HG03469 (cell line): ENCODE measurements at regions not wholly inside any gene's neighbourhood (a gene's known extent, or its start where the extent isn't known, plus 50 kb on each side); places are given as distances from the start of the nearest gene placed in this dataset.

Experiments used
- ATAC-seq: cut with Tn5 transposase; IDR thresholded peaks from one replicate; pipeline ENCODE4 v1.9.1; 2021; ENCODE audit warnings: mild to moderate bottlenecking, moderate library complexity, moderate number of reproducible peaks; ENCODE audit not compliant: unreplicated experiment

DNA sequence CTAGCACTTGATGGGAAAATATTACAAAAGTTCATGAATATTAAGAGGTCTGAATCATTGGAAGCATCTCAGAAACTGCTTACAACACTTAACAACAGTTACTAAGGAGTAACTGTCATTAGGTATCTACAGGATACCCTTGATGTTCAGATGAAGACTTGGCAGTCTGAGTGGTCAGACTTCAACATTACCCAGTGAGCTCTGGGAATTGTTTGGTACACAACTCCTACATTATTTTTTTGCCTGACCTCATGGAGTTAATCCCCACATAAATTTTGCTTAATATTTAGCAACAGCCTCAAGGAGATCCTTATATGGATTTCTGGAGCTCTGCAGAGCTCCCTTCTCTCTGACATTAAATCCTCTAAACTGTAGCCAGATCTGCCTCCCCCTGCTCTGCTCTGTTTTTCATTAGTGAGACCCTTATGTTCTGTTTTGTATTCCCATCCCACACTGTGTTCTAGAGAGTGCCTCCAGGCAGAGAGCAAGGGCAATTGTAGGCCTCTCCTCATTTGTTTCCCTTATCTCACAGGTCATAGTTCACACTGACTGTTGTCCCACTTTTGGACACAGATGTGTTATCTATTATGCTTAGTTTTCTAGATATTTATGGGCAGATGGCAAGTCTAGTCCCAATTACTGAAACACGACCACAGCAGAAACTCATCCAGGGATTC, 368.8 kb downstream of the GASK1B start:
- ATAC-seq: no peak

DNA sequence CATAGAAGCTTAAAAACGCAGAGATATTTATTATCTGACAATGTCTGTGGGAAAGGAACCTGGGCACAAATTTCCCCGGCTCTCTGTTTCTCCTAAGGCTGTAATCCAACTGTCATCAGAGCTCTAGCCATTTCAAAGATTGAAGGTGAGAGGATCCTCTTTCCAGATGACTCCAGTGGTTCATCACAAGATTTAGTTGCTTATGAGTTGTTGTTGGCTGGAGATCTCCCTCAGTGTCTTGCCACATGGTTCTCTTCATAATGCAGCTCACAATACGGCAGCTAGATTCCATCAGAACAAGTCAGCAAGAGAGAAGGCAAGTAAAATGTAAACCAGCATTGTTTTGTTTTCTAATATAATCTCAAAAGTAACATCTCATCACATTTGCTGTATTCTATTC, 369.4 kb downstream of the GASK1B start:
- ATAC-seq: no peak

DNA sequence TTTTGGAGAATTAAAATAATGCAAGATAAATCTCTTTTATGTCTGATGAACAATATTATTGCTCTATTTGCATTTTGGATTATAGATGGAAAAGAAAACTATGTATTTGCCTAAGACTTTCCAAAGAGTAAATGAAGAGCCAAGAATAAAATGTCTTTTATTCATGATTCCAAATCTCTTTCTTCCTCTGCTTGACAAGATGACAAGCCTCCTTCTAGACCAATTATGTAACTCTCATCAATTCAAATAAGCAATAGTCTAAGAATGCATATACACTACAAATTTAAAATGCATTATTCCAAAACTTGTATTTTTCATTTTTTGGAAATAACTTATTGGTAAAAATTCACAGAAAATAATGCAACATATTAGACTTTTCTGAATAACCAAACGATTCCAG, 377.3 kb downstream of the GASK1B start:
- no peak for ATAC-seq

DNA sequence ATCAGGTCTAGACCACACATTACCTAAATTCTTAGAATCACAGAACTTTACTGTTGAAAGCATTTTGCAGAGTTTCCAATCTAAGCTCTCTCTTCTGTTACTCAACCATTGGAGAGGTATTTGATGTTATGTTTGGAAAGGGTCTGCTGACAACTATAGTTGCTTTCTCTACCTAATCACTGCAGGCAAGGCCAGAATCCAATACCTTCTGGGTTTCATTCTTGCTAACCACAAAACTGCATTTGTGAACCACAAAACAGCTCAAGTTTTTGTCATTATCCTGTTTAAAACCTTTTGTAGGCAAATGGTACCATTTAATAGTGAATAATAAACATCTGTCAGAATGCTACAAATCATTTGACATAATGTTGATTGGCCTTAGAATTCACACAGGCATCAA, 380.1 kb downstream of the GASK1B start:
- ATAC-seq: no peak

DNA sequence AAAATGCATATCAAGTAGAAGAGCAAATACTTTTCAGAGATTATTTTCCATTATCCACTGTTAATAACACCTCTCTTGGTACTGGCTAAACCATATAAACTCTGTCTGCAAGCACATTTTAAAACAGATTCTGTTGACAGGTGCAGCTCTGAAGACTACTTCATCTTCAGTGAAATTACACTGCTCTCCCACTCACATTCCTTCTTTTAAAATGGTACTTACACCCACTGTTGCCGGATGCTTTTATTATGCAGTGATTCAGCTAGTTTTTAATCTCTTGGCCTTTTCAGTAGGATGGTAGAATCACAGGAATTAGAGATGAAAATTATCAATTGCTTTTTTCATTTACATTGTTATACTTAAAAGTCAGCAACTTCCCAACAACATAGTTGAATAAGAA, 381.6 kb downstream of the GASK1B start:
- ATAC-seq: no peak

DNA sequence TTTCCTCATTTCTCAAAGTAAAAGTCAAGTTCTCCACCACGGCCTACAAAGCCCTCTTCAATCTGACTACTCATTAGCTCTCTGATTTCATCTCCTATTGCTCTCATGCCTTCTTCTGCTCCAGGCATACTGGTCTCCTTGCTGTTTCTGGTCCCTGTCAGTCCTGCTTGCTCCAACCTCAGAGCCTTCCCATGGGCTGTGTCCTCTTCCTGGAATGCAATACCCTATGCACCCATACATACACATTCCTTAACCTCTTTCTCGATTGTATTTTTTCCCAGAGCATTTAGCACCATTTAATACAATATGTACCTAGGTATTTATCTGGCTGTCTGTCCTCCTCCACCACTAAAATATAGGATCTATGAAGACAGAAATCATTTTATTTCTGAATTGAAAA, 385.2 kb downstream of the GASK1B start:
- ATAC-seq: no peak

DNA sequence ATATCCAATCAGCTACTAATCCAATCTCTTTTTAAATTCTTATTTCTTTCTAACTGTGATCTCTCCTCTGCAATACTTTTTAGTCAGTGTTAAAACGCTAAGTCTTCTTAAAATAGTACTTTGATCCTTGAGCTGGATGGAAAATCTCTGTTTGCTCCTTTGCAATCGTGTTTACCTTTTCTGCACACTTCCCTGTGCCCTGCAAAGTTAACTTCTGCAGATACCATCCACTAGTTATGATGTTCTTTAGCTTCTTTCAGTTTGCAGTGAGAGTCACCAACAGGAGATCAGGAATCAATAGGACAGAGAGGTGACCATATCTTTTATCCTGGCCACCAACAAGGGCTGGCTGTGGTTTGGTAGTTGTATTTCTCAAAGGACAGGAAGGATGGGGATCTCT, 391.5 kb downstream of the GASK1B start:
- ATAC-seq: no peak

DNA sequence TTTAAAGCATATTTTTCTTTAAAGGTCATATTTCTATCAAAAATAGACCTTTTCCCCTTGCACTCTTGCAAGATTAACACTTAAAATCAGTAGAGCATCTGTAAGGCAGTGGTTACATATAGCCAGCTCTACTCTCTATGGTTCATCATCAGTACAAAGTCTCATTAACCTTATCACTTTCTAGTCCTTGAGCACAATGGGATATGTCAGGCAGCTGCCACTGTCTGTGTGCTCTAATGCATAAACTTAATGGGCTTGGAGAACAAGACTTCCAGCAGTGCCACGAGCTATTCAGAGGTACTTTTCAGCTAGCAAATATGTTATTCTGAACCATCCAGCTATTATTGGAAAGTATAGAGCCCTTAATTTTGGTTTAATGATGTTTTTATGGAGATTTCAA, 393.7 kb downstream of the GASK1B start:
- ATAC-seq: no peak

DNA sequence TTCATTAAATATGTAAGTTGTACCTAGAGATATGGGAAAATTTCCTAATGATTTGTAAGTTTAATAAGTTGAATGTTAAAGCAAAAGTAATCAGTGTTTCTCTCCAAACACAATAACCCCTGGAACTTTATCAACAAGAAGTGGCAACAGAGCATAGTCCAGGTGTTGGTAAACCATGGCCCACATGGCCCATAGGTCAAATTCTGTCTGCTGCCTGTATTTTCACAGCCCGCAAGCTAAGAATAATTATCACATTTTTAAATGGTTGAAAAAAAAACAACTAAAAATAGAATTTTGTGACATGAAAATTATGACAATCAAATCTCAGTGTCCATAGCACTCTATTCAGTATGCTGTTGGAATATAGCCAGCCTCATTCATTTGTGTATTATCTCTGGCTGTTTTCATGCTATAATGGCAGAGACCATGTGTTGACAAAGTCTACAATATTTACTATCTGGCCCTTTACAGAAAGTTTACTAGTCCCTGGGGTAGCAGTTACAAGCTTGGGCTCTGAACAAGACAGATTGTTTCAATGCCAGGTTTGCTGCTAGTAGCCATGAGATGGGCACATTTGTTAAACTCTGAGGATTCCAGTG, 395.8 kb downstream of the GASK1B start:
- no peak for ATAC-seq

DNA sequence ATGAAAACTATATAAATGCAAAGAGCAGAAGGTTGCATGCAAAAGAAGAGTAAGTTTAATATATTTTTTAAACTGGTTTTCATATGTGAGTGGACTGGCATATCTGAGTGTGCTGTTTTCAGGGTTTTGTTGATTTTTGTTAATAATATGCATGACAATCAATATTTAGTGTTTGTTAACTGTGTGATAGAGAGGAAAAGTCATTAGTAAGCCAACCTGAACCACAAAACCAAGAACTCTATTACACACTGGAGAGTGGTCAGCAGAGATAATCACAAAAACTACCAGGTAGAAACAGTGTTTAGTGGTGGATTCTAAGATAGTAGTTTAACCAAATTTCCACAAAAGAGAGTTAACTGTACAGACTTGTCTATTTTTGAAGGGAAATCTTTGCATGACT, 396.9 kb downstream of the GASK1B start:
- ATAC-seq: no peak

DNA sequence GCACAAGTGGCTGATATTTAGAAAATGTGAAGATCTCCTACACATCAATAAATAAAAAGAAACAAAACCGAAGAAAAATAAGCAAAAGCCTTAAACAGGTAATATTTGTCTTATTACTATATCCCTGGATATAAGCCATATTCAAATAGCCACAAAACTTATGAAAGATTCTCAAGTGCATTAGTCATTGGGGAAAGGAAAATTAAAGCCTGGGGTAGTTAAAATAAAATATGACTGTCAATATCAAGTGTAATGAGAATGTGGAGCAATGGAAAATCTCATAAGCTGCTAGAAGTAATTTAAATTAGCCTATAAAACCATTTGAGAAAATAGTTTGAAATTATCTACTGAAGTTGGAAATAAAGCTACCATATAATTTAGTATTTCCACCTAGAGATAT, 399.9 kb downstream of the GASK1B start:
- no peak for ATAC-seq

DNA sequence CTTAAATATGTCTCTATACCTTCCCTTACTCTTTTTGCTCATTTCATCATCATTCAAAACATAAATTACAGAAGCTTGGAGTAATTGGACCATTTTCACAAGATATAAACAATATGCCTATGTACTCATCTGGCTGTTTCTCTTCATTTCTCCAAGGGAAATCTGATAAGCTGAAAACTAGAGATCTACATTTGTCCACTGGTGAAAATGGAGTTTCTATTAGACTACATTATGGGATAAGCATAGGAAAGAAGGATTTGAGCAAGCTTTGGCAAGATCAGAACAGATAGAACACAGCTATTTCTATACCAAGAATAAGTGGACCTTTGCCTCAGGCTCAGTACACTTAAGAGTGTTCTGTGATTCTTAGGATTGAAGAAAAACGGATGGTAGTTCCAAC, 404.4 kb downstream of the GASK1B start:
- ATAC-seq: no peak

DNA sequence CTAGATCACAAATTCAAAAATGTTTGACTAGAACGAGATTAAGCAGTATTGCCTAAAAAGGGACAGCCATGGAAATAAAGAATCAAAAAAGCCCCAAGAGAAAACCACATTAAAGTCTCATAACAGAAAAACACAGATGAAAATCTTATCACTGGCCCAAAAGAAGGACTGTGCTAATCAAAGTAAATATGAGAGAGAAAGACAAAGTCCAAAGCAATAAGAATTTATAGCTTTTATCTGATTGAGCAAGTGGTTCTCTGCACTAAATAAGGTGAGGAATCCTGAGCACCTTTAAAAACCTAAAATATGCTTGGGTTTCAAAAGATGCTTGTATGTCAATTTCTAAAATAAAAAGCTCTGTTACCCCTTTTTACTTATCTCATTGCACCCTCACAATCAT, 409.3 kb downstream of the GASK1B start:
- ATAC-seq: no peak

DNA sequence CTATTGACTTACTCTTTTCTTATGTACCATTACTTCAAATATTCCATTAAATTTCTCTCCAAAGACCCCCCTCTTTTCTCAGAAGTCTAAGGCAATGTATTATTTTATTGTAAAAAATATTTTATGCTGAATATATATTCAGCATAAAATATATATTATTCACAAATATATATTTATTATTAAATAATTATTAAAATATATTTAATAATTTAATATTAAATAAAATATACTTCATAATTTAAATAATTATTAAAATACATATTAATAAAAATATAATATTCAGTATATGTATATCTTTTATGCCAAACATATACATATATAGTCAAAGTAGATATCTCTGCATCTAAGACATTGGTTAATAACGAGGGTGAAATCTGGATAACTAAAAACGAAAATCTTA, 418.4 kb downstream of the GASK1B start:
- no peak for ATAC-seq

DNA sequence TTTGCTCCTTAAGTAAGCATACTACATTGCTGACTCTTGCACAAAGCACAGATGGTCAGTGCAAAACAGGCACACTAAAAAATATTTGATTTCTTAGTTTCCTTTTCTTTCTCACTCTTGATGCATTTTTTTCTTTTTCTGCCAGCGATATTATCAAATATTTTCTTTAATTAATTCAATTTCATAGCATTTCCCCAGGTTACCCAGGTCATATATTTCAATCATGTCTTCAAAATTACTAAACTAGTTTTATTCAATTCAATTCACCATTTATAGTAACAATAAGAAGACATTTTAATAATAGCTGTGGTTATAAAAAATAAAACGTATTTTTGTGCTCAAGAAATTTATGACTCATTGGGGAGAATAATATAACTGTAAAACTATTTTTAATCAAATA, 421.2 kb downstream of the GASK1B start:
- no peak for ATAC-seq

DNA sequence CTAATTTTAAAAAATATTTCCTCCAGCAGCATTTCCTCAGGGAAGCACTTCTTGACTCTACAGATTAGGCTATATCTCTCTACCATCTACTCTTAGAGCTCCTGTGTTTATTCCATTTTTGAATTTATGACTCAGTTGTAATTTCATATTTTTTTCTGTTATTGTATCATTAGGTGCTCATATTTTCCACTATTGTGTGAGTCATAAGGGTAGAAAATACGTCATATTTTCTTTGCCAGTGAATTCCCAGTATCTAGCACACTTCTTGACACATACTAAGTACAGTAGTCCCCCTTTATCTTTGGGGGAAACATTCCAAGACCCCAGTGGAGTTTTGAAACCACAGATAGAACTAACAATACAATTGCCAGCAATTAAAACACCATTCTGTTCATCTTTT, 431.2 kb downstream of the GASK1B start:
- no peak for ATAC-seq

DNA sequence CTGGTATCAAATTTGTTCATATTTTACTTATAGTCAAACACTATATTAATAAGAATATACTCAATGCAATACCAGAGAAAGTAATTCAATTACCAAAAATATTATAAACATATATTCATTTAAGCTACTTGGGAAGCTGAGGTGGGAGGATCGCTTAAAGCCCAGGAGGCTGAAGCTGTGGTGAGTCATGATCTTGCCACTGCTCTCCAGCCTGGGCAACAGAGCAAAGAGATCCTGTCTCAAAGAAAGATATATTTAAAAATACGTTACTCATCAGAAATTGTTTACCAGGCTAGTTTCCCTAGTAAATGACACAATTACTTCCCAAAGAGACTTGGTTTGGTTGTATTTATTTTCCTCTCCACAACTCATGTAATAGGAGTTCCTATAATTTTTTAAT, 433.6 kb downstream of the GASK1B start:
- ATAC-seq: no peak

DNA sequence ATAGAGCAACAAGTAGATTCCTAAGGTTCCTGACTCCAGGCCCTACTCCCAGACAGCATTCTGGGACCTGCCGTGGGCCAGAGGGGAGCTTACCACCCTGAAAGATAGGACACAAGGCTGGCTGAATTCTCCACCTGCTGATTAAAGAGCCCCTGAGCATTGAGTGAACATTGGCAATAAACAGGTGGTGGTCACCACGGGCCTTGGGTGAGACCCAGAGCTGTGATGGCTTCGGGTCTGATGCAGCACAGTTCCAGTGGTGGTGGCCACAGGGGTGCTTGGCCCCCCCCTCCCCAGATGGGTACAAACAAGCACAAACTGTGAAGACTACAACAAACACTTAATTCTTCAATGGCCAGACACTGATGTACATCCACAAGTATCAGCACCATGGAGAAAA, 444.6 kb downstream of the GASK1B start:
- no peak for ATAC-seq

DNA sequence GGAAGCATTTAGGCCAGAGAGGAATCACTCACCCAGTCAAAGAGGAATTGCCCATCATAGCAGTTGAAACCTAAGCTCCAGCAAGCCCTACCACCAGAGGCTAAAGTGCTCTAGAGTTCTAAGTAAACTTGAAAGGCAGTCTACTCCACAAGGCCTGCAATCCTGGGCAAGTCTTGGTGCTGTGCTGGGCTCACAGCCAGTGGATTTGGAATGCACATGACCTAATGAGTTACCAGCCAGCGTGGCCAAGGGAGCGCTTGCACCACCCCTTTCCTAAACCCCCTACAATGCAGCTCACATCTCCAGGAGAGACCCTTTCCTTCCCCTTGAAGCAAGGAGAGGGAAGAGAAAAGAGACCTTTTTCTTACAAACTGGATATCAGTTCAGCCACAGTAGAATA, 445.7 kb downstream of the GASK1B start:
- ATAC-seq: no peak

DNA sequence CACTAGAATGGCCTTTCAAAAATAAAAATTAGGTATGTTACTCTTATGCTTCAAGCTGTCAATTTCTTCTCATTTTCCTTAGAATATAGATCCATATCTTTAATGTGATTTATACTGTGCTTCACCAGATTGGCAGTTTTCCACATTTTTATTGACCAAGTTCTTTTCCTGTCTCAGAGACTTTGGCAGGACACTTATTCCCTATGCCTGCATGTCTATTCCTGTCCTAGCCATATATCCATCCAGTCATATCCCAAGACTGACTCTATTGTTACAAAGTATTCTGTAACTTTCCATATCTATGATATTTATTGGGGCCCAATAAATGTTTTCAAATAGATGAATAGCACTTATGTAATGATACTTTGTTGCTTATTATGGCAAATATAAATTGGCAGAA, 450.7 kb downstream of the GASK1B start:
- no peak for ATAC-seq

DNA sequence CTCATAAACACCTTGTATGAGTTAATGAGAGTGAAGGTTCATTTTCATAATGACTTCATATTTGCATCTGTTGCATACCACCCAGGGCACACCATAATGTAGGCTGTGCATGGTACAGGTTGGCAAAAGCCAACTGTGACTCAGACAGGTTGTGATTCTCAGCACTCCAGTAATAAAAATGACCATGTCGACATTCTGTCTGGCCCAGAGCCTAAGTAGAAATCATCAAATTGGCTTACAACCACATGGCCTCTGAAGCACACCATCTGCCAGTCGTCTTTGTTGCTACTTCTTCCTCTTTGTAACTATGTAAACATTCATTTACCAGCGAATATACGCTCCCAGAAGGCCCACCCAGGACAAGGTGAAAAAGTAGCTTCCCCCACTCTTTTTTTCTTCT, 459.5 kb downstream of the GASK1B start:
- no peak for ATAC-seq

DNA sequence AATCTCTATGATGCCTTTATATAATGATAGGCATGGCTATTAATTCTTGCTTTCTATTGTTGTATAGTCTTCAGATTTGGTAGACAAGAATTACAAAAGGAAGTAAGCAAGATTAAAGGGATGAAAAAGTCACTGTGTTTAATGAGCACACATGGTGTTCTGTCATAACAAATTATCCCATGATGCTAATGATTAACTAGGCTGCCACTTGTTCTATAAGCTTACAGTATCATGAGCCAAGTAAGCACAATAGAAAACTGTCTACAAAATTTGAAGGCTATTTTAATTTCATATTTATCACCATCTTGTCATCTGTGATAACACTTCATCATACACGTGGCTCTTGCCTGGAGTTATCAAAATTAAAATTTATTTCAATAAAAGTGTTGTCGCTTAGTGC, 466.7 kb downstream of the GASK1B start:
- no peak for ATAC-seq

DNA sequence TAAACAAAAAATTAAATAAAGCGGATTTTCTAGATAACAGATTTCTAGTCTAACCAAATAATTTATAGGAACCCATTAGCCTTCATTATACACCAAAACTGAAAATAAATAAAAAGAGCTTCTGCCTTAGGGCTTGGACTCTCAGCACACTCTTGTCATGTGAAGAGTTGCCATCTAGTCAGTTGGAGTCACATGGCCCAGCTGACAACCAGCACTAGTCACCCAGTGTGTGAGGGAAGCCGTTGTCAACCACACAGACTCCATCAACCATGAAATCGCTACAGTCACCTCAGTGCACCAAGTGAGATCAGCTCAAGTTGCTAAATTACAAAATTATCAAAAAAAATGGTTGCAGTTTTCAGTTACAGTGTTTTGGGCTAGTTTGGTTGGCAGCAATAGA, 470.0 kb downstream of the GASK1B start:
- ATAC-seq: no peak
